Erythroblast (primary cell): ENCODE measurements at regions not wholly inside any gene's neighbourhood (a gene's known extent, or its start where the extent isn't known, plus 50 kb on each side); places are given as distances from the start of the nearest gene placed in this dataset.

Source experiments
- GATA1 ChIP-seq: IDR thresholded peaks from 2 replicates; pipeline ENCODE4 v1.6.1; 2011; ENCODE audit warnings: low read depth, mild to moderate bottlenecking, control low read depth, low read length, moderate library complexity
- POLR2A ChIP-seq: IDR thresholded peaks from 2 replicates; pipeline ENCODE4 v1.6.1; 2011; ENCODE audit warnings: mild to moderate bottlenecking, low read length

DNA sequence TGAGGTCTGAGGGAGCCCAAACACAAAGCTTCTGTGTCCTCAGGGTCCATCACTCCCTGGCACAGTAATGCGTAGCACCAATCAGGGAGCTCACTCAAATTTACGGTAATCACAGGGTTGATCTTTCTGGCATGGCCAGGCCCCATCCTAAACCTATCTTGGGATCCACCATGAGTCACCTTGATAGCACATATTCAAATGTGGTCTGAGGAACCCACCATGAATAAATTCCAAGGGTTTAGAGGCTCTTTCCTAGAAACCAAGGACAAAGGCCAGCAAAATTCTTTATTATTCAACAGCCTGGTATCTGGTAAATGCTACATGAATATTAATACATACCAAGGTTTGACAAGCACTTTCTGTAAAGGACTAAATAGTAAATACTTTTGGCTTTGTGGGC, 254.5 kb downstream of the TLR4 start:
- no peak for TF ChIP-seq POLR2A
- TF ChIP-seq GATA1, result no peak
